ENCODE measurements at regions not wholly inside any gene's neighbourhood (a gene's known extent, or its start where the extent isn't known, plus 50 kb on each side); places are given as distances from the start of the nearest gene placed in this dataset.

DNA sequence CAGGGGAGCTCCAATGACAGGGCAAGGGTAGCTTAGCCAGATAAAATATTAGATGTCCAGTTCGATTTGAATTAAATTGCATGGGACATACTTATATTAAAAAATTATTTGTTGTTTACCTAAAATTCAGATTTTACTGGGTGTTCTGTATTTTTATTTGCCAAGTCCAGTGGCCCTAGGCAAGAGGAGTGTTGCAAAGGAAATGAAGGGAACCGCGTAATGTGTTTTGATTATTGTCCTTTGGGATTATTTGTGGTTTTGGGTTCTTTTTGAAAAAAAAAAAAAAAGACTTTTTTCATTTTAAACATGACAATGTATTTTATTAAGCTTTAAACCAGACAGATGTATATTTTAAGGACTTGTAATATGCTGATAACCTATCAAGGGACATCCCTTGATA lies 179.3 kb downstream of the C9orf152 start:
- TF ChIP-seq CTCF (IDR thresholded peaks at IDR 0.05; ENCODE audit: low read length) (no peak), EZH2 (IDR thresholded peaks at IDR 0.05; ENCODE audit: borderline replicate concordance, low read length) (no peak)
